SU-DHL-6 (cell line): ENCODE measurements at regions not wholly inside any gene's neighbourhood (a gene's known extent, or its start where the extent isn't known, plus 50 kb on each side); places are given as distances from the start of the nearest gene placed in this dataset.

ENCODE experiments used
- CTCF ChIP-seq: fragments of 200-600 bp; sonication (generic); IDR thresholded peaks from one replicate; pipeline ENCODE4 v1.5.1; 2017; ENCODE audit warnings: antibody characterized with exemption, mild to moderate bottlenecking, low read length, moderate library complexity; ENCODE audit not compliant: insufficient read depth, poor library complexity, severe bottlenecking
- EZH2phosphoT487 ChIP-seq: fragments of 200-600 bp; sonication (generic), shearing (Covaris generic); conservative IDR thresholded peaks from 2 replicates; pipeline ENCODE4 v1.6.1; 2018; ENCODE audit warnings: mild to moderate bottlenecking, antibody characterized with exemption, low read length, moderate library complexity, mixed read lengths

GRCh38 chrX:98371994-98372393 lies 1488.3 kb downstream of the RPA4 start:
- no peak for TF ChIP-seq CTCF
- TF ChIP-seq EZH2phosphoT487 = no peak
